Tibial artery (tissue), 4 donors: ENCODE measurements at regions not wholly inside any gene's neighbourhood (a gene's known extent, or its start where the extent isn't known, plus 50 kb on each side); places are given as distances from the start of the nearest gene placed in this dataset.

Experiments used
- DNase-seq, 2 donors: peaks; one replicate each; pipeline ENCODE4 v3.0.0-alpha.2; 2019
- H3K27ac ChIP-seq, 2 donors: fragments of 200-600 bp; sonication (generic) in 1 of 2; 1 replicate in 1 of 2; 2 replicates in 1 of 2; pipeline ENCODE4 v1.5.1; 2018 to 2019; ENCODE audit warnings: mild to moderate bottlenecking in 1 of 2
- H3K27me3 ChIP-seq, 2 donors: fragments of 200-600 bp; sonication (generic) in 1 of 2; one replicate each; pipeline versions ENCODE4 v1.5.1 to v1.6.0; 2016 to 2019
- H3K36me3 ChIP-seq, 3 donors: fragments of 200-600 bp; sonication (generic) in 2 of 3; one replicate each; pipeline ENCODE4 v1.5.1; 2016 to 2019; ENCODE audit warnings: mild to moderate bottlenecking in 2 of 3
- H3K4me1 ChIP-seq, 4 donors: fragments of 200-600 bp; sonication (generic) in 2 of 4; 1 replicate in 3 of 4; 2 replicates in 1 of 4; pipeline ENCODE4 v1.5.1; 2016 to 2019
- H3K4me3 ChIP-seq, 2 donors: fragments of 200-600 bp; sonication (generic) in 1 of 2; 1 replicate in 1 of 2; 2 replicates in 1 of 2; pipeline ENCODE4 v1.5.1; 2018 to 2019; ENCODE audit warnings: mild to moderate bottlenecking in 2 of 2
- H3K9me3 ChIP-seq, 3 donors: fragments of 200-600 bp; sonication (generic) in 1 of 3; one replicate each; pipeline ENCODE4 v1.5.1; 2016 to 2019
- intact Hi-C: fragments of 100-400 bp; cut with DNase I; formaldehyde crosslinking; loops from one replicate; pipeline ENCODE4 v1.15.0; 2023; ENCODE audit warnings: low total_unique reads
- TF ChIP-seq, protein P1 (sequence below), 2 experiments: fragments of 200-600 bp in 1 of 2; fragments of 450-650 bp in 1 of 2; IDR thresholded peaks; one replicate each; pipeline ENCODE4 v1.5.1; 2017 to 2019; ENCODE audit warnings: antibody characterized with exemption in 2 of 2, mild to moderate bottlenecking in 1 of 2, moderate library complexity in 1 of 2

DNA sequence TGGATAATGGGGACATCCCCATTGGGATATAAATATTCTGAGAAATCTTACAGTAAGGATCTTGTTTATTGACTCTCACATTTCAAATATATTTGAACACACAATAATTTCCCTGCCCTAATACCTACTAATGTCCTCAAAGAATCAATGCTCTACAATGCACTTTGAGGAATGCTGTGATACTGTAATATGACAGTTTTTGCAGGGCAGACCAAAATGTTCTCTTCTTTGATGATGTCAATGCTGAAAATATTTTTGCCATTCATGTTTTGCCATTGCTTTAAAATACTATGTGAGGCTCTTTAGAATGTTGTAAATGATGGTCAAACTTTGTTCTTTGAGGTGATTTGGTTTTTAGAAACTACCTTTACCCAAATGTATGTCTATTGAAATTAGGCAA is 594.1 kb downstream of the INHBA start:
- intact Hi-C loops, result no loop called here
- no peaks in the 10 kb centered on the region for H3K9me3 ChIP-seq
- H3K27ac ChIP-seq, result no peak overlapping the region
- no peaks in the 10 kb centered on the region for H3K4me1 ChIP-seq
- no peak overlapping the region for H3K4me3 ChIP-seq
- no peaks in the 10 kb centered on the region for H3K36me3 ChIP-seq
- DNase-seq, result no peak
- H3K27me3 ChIP-seq, result no peaks in the 10 kb centered on the region
- TF ChIP-seq, protein P1, sequence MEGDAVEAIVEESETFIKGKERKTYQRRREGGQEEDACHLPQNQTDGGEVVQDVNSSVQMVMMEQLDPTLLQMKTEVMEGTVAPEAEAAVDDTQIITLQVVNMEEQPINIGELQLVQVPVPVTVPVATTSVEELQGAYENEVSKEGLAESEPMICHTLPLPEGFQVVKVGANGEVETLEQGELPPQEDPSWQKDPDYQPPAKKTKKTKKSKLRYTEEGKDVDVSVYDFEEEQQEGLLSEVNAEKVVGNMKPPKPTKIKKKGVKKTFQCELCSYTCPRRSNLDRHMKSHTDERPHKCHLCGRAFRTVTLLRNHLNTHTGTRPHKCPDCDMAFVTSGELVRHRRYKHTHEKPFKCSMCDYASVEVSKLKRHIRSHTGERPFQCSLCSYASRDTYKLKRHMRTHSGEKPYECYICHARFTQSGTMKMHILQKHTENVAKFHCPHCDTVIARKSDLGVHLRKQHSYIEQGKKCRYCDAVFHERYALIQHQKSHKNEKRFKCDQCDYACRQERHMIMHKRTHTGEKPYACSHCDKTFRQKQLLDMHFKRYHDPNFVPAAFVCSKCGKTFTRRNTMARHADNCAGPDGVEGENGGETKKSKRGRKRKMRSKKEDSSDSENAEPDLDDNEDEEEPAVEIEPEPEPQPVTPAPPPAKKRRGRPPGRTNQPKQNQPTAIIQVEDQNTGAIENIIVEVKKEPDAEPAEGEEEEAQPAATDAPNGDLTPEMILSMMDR (IDR thresholded peaks at IDR 0.05), result no peak

DNA sequence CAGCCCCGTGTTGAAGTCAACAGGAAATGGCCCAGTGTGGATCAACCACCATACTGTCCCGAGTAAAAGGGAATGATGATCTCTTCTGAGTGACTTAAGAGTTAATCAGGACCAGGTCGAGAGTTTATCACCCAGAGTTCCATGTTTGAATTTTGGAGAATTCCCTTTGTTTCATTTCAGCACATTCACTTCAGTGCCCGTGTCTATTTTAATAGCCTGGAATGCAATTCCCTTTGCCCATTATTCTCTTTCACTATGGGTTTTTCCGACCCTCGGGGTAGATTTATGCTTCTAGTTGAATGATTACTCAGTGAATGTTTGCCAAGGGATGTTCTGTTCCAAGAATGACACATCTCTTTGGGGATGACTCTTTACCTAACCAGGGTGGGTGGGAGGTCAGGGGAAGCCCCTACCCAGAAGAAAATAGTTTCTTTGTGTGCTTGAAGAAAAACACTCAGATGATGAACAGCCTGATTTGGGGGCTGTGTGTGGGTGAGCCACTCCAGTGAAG is 594.9 kb downstream of the INHBA start:
- intact Hi-C loops, result no loop called here
- Histone ChIP-seq H3K27me3 (no peaks in the 10 kb centered on the region), H3K4me3 (no peak overlapping the region), H3K4me1 (no peaks in the 10 kb centered on the region), H3K36me3 (no peaks in the 10 kb centered on the region), H3K9me3 (no peaks in the 10 kb centered on the region), H3K27ac (no peak overlapping the region)
- DNase-seq, result no peak
- TF ChIP-seq, protein P1 (IDR thresholded peaks at IDR 0.05), result no peak

DNA sequence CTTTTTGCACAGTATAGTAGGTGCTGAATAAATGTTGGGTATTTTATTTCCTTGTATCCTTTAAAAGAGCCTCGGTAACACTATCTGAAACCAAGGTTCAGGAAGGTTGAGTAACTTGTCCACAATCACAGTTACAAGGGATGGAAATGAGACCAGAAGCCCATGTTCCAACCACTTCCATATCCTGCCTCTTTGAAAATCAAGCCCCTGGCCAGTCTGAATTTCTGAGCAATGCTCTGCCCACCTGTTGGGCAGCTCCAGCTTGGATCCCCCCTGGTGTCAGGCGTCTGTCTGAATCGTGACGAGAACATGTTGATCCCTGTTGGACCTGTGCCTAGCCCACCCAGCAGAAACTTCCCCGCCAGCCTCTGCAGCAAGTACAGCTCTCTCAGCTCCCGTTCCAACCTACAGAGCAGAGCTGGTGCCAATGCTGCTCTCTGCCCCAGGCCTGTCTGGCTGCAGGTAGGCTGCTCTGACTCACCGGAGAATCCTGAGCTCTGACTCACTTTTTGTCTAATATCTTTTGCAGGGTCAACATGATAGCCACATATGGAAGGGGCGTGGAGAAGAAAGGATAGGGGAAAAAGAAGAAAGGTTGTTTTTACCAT is 595.5 kb downstream of the INHBA start:
- intact Hi-C loops, result no loop called here
- TF ChIP-seq, protein P1 (IDR thresholded peaks at IDR 0.05), result no peak
- H3K9me3 ChIP-seq, result no peaks in the 10 kb centered on the region
- H3K4me3 ChIP-seq, result no peak overlapping the region
- H3K27me3 ChIP-seq, result no peaks in the 10 kb centered on the region
- no peak for DNase-seq
- no peak overlapping the region for H3K27ac ChIP-seq
- no peaks in the 10 kb centered on the region for H3K4me1 ChIP-seq
- no peaks in the 10 kb centered on the region for H3K36me3 ChIP-seq

GRCh38 chr7:41104631-41105030 is 598.3 kb downstream of the INHBA start:
- no peak overlapping the region for H3K27ac ChIP-seq
- TF ChIP-seq, protein P1 (IDR thresholded peaks at IDR 0.05), result no peak
- no peak for DNase-seq
- H3K4me3 ChIP-seq, result no peak overlapping the region
- H3K27me3 ChIP-seq, result no peaks in the 10 kb centered on the region
- H3K4me1 ChIP-seq, result no peaks in the 10 kb centered on the region
- no peaks in the 10 kb centered on the region for H3K9me3 ChIP-seq
- H3K36me3 ChIP-seq, result no peaks in the 10 kb centered on the region
- intact Hi-C loops, result no loop called here

DNA sequence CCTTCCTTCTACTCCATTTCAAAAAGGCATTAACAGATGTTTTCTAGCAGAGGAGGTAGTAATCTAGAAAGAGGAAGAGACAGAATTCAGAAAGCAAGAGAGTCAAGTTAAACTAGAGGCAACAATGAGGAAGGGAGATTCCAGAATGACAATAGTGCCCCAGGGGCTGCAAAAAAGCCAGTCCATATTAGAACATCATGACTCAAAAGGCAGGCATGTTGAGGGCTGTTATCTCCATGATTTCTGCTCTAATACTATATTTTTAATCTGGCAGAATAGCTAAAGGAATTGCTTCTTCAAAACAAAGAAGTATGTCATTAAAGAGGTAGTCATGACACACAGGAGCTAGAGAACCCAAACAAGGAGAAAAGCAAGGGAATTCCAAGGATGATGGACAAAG is 599.6 kb downstream of the INHBA start:
- H3K36me3 ChIP-seq, result no peaks in the 10 kb centered on the region
- no peaks in the 10 kb centered on the region for H3K27me3 ChIP-seq
- intact Hi-C loops, result no loop called here
- no peaks in the 10 kb centered on the region for H3K9me3 ChIP-seq
- H3K4me1 ChIP-seq, result no peaks in the 10 kb centered on the region
- TF ChIP-seq, protein P1 (IDR thresholded peaks at IDR 0.05), result no peak
- H3K27ac ChIP-seq, result no peak overlapping the region
- H3K4me3 ChIP-seq, result no peak overlapping the region
- no peak for DNase-seq

DNA sequence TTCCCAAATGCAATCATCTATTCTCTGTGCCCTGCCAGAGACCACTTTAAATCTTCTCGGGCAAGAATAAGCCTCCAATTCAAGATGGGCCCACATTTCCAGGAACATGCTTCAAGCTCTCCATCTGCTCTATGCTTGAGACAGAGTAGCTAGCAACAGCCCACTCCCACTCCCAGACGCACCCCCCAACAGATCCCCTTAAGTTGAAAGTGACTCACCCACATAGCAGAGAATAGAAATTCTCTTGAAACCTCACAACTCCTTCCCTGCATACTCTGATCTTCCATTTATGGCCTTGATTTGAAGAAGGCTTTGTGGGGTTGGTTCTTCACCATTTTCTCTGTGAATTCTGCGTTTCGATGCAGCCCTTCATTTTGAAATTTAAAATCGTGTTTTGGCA is 604.0 kb downstream of the INHBA start:
- intact Hi-C loops, result no loop called here
- TF ChIP-seq, protein P1 (IDR thresholded peaks at IDR 0.05), result no peak
- Histone ChIP-seq H3K4me1 (no peaks in the 10 kb centered on the region), H3K4me3 (no peak overlapping the region), H3K36me3 (no peaks in the 10 kb centered on the region), H3K27me3 (no peaks in the 10 kb centered on the region), H3K9me3 (no peaks in the 10 kb centered on the region), H3K27ac (no peak overlapping the region)
- DNase-seq, result no peak
